A673 (cell line): ENCODE measurements at regions not wholly inside any gene's neighbourhood (a gene's known extent, or its start where the extent isn't known, plus 50 kb on each side); places are given as distances from the start of the nearest gene placed in this dataset.
A peak's percentile ranks its signal among the peaks of the same experiment; 100 is the strongest.

ENCODE experiments used
- BruUV-seq: library from RNA; stranded (reverse); fragments of 400-500 nt; replicated peaks from 2 replicates; lab custom pipeline; 2021; lab: Mats Ljungman, UMichigan
- CTCF ChIA-PET: fragments of 300-600 bp; sonication (Branson Sonifier 250); formaldehyde crosslinking; loops from one replicate; lab custom pipeline; 2022; ENCODE audit warnings: antibody characterized with exemption; lab: Charles Lee
- POLR2A ChIA-PET: fragments of 300-600 bp; sonication (Branson Sonifier 250); formaldehyde crosslinking; loops from one replicate; lab custom pipeline; 2022; ENCODE audit warnings: antibody characterized with exemption; ENCODE audit not compliant: low non-redundant PET; lab: Charles Lee
- DNase-seq: peaks from one replicate; pipeline ENCODE4 v3.0.0-alpha.2; 2015; ENCODE audit warnings: low spot score
- H3K27ac ChIP-seq: fragments of 200-600 bp; sonication (generic); 2 replicates; pipeline ENCODE4 v1.5.1; 2016; ENCODE audit warnings: mixed run types, low read depth, mild to moderate bottlenecking, mixed read lengths, antibody characterized with exemption, low read length; ENCODE audit not compliant: poor library complexity, severe bottlenecking
- H3K27me3 ChIP-seq: fragments of 200-600 bp; sonication (generic); replicated peaks from 2 replicates; pipeline ENCODE4 v1.6.1; 2017; ENCODE audit warnings: mixed run types, low read depth, mild to moderate bottlenecking, mixed read lengths, antibody characterized with exemption, low read length; ENCODE audit not compliant: insufficient read depth, poor library complexity
- H3K36me3 ChIP-seq: fragments of 200-600 bp; sonication (generic); 2 replicates; pipeline ENCODE4 v1.6.1; 2016; ENCODE audit warnings: mixed run types, mild to moderate bottlenecking, mixed read lengths, antibody characterized with exemption, low read length; ENCODE audit not compliant: insufficient read depth, poor library complexity, severe bottlenecking
- H3K4me1 ChIP-seq: fragments of 200-600 bp; sonication (generic); 2 replicates; pipeline ENCODE4 v1.6.1; 2017; ENCODE audit warnings: mixed run types, mild to moderate bottlenecking, mixed read lengths, antibody characterized with exemption, low read length; ENCODE audit not compliant: insufficient read depth, poor library complexity, severe bottlenecking
- H3K4me3 ChIP-seq: fragments of 200-600 bp; sonication (generic); 2 replicates; pipeline ENCODE4 v1.5.1; 2016; ENCODE audit warnings: low read depth, mixed run types, mild to moderate bottlenecking, mixed read lengths, low read length; ENCODE audit not compliant: poor library complexity, severe bottlenecking
- H3K9me3 ChIP-seq: fragments of 200-600 bp; sonication (generic); 2 replicates; pipeline ENCODE4 v1.6.1; 2016; ENCODE audit warnings: mixed run types, low read depth, mild to moderate bottlenecking, mixed read lengths, antibody characterized with exemption, low read length; ENCODE audit not compliant: poor library complexity, severe bottlenecking
- CTCF ChIP-seq: fragments of 300-800, 200-600 bp; sonication (generic); conservative IDR thresholded peaks from 2 replicates; pipeline ENCODE4 v1.5.1; 2017; ENCODE audit warnings: low read depth, mild to moderate bottlenecking, antibody characterized with exemption, low read length, moderate library complexity, mixed read lengths
- EZH2 ChIP-seq: fragments of 200-600 bp; sonication (generic); IDR thresholded peaks from 2 replicates; pipeline ENCODE4 v1.6.1; 2017; ENCODE audit warnings: borderline replicate concordance, low read depth, mild to moderate bottlenecking, mixed read lengths, antibody characterized with exemption, low read length; ENCODE audit not compliant: poor library complexity, severe bottlenecking
- intact Hi-C: fragments of 100-400 bp; cut with micrococcal nuclease; formaldehyde crosslinking; loops from one replicate; pipeline ENCODE4 v1.10.0; 2022; ENCODE audit not compliant: unreplicated experiment

GRCh38 chr6:21984561-21984960 lies 312.3 kb downstream of the PRL start:
- BruUV-seq = TSS peak; percentile 56
- no peaks in the 10 kb centered on the region for H3K27me3 ChIP-seq
- ChIA-PET CTCF (no interaction called here), POLR2A (interaction anchor here (0.7 kb wide), 1 partner anchor 1866 kb away, joined by 3 read pairs; no protein-coding TSS in a partner anchor)
- no peak overlapping the region for H3K4me3 ChIP-seq
- no peaks in the 10 kb centered on the region for H3K9me3 ChIP-seq
- DNase-seq = peak; percentile 81
- H3K27ac ChIP-seq = peak overlapping the region; percentile 52
- intact Hi-C loops = no loop called here
- TF ChIP-seq EZH2 (no peak), CTCF (no peak)
- peaks cover 33% of the 10 kb centered on the region for H3K4me1 ChIP-seq
- no peaks in the 10 kb centered on the region for H3K36me3 ChIP-seq

GRCh38 chr6:21985904-21986303 lies 310.9 kb downstream of the PRL start:
- peaks cover 33% of the 10 kb centered on the region for H3K4me1 ChIP-seq
- no peaks in the 10 kb centered on the region for H3K36me3 ChIP-seq
- no peaks in the 10 kb centered on the region for H3K9me3 ChIP-seq
- no peaks in the 10 kb centered on the region for H3K27me3 ChIP-seq
- intact Hi-C loops = no loop called here
- BruUV-seq = no TSS peak
- TF ChIP-seq EZH2 = no peak
- no peak for TF ChIP-seq CTCF
- H3K27ac ChIP-seq = no peak overlapping the region
- CTCF ChIA-PET = no interaction called here
- no peak overlapping the region for H3K4me3 ChIP-seq
- DNase-seq = no peak
- POLR2A ChIA-PET = no interaction called here

GRCh38 chr6:21986703-21987102 lies 310.1 kb downstream of the PRL start:
- intact Hi-C loops = no loop called here

More at GRCh38 chr6:21986703-21987102, 310.1 kb downstream of the PRL start:
- TF ChIP-seq CTCF (no peak), EZH2 (no peak)
- ChIA-PET CTCF (no interaction called here), POLR2A (no interaction called here)
- Histone ChIP-seq H3K9me3 (no peaks in the 10 kb centered on the region), H3K4me3 (no peak overlapping the region), H3K27me3 (no peaks in the 10 kb centered on the region), H3K4me1 (peaks cover 33% of the 10 kb centered on the region), H3K36me3 (no peaks in the 10 kb centered on the region), H3K27ac (no peak overlapping the region)
- no TSS peak for BruUV-seq
- DNase-seq = no peak
